ENCODE measurements at regions not wholly inside any gene's neighbourhood (a gene's known extent, or its start where the extent isn't known, plus 50 kb on each side); places are given as distances from the start of the nearest gene placed in this dataset.

- TF ChIP-seq, protein P1, sequence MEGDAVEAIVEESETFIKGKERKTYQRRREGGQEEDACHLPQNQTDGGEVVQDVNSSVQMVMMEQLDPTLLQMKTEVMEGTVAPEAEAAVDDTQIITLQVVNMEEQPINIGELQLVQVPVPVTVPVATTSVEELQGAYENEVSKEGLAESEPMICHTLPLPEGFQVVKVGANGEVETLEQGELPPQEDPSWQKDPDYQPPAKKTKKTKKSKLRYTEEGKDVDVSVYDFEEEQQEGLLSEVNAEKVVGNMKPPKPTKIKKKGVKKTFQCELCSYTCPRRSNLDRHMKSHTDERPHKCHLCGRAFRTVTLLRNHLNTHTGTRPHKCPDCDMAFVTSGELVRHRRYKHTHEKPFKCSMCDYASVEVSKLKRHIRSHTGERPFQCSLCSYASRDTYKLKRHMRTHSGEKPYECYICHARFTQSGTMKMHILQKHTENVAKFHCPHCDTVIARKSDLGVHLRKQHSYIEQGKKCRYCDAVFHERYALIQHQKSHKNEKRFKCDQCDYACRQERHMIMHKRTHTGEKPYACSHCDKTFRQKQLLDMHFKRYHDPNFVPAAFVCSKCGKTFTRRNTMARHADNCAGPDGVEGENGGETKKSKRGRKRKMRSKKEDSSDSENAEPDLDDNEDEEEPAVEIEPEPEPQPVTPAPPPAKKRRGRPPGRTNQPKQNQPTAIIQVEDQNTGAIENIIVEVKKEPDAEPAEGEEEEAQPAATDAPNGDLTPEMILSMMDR (IDR thresholded peaks at IDR 0.05) = no peak
- TF ChIP-seq POLR2AphosphoS5 (IDR thresholded peaks at IDR 0.05; ENCODE audit: low read depth, low read length) = no peak
- TF ChIP-seq REST (IDR thresholded peaks at IDR 0.05; ENCODE audit: insufficient read depth in 1 of 2, low read depth in 2 of 2, low read length in 1 of 2) = no peak
- no peak for TF ChIP-seq SIN3A (IDR thresholded peaks at IDR 0.05; ENCODE audit: borderline replicate concordance, insufficient read depth, low read depth, low read length)
These were observed 61.5 kb upstream of the ZMAT1 start for GRCh38 chrX:101993335-101993734.

All from Panc1 (cell line).